GM18517 (cell line): ENCODE measurements at regions not wholly inside any gene's neighbourhood (a gene's known extent, or its start where the extent isn't known, plus 50 kb on each side); places are given as distances from the start of the nearest gene placed in this dataset.
A peak's percentile ranks its signal among the peaks of the same experiment; 100 is the strongest.
"Not testable (repeated sequence)": the region's sequence is repeated elsewhere in the genome, so short reads cannot be mapped to it uniquely, and the experiment has no call there.

Experiments
- ATAC-seq: cut with Tn5 transposase; IDR thresholded peaks from one replicate; pipeline ENCODE4 v1.9.1; 2021; ENCODE audit warnings: mild to moderate bottlenecking, moderate library complexity; ENCODE audit not compliant: unreplicated experiment

GRCh38 chrX:124232523-124233201 is 99.8 kb upstream of the TEX13D start:
- peak; percentile 79 for ATAC-seq

GRCh38 chrX:124234348-124234747 is 98.1 kb upstream of the TEX13D start:
- ATAC-seq: no peak

- no peak for ATAC-seq
Measured at GRCh38 chrX:124238268-124238667, 94.2 kb upstream of the TEX13D start.

- peak; percentile 3 for ATAC-seq
Measured at GRCh38 chrX:124239324-124239723, 93.1 kb upstream of the TEX13D start.

GRCh38 chrX:124239911-124240310 is 92.5 kb upstream of the TEX13D start:
- ATAC-seq: peak; percentile 97

- no peak for ATAC-seq
Measured at GRCh38 chrX:124240422-124240821, 92.0 kb upstream of the TEX13D start.

GRCh38 chrX:124242131-124242530 is 90.3 kb upstream of the TEX13D start:
- no peak for ATAC-seq

GRCh38 chrX:124249345-124249744 is 83.1 kb upstream of the TEX13D start:
- ATAC-seq: no peak

GRCh38 chrX:124250835-124251437 is 81.5 kb upstream of the TEX13D start:
- no peak for ATAC-seq

GRCh38 chrX:124254611-124255010 is 77.8 kb upstream of the TEX13D start:
- no peak for ATAC-seq

- ATAC-seq: no peak
Measured at GRCh38 chrX:124256216-124256615, 76.2 kb upstream of the TEX13D start.

GRCh38 chrX:124256629-124257380 is 75.7 kb upstream of the TEX13D start:
- ATAC-seq: no peak

GRCh38 chrX:124257924-124258702 is 74.3 kb upstream of the TEX13D start:
- no peak for ATAC-seq

- no peak for ATAC-seq
Measured at GRCh38 chrX:124260845-124261244, 71.6 kb upstream of the TEX13D start.

GRCh38 chrX:124263743-124264142 is 68.7 kb upstream of the TEX13D start:
- no peak for ATAC-seq

- no peak for ATAC-seq
Measured at GRCh38 chrX:124268099-124268498, 64.4 kb upstream of the TEX13D start.

- ATAC-seq: no peak
Measured at GRCh38 chrX:124269881-124270280, 62.6 kb upstream of the TEX13D start.

- ATAC-seq: not testable (repeated sequence)
Measured at GRCh38 chrX:124271599-124271998, 60.9 kb upstream of the TEX13D start.

GRCh38 chrX:124272370-124272982 is 60.0 kb upstream of the TEX13D start:
- no peak for ATAC-seq

GRCh38 chrX:124274438-124275181 is 57.9 kb upstream of the TEX13D start:
- no peak for ATAC-seq
